GM23338 (cell line): ENCODE measurements at regions not wholly inside any gene's neighbourhood (a gene's known extent, or its start where the extent isn't known, plus 50 kb on each side); places are given as distances from the start of the nearest gene placed in this dataset.

ENCODE experiments used
- ETS1 ChIP-seq: IDR thresholded peaks from 2 replicates; pipeline ENCODE4 v1.6.1; 2016; ENCODE audit warnings: antibody characterized with exemption
- EZH2 ChIP-seq: fragments of 200-600 bp; sonication (generic); IDR thresholded peaks from one replicate; pipeline ENCODE4 v1.8.0; 2017; ENCODE audit warnings: antibody characterized with exemption, mild to moderate bottlenecking, low read depth; ENCODE audit not compliant: unreplicated experiment
- EZH2phosphoT487 ChIP-seq: fragments of 200-600 bp; sonication (generic); IDR thresholded peaks from one replicate; pipeline ENCODE4 v1.8.1; 2018; ENCODE audit warnings: antibody characterized with exemption; ENCODE audit not compliant: unreplicated experiment
- JUNB ChIP-seq: IDR thresholded peaks from one replicate; pipeline ENCODE4 v1.6.1; 2016; ENCODE audit warnings: antibody characterized with exemption; ENCODE audit not compliant: unreplicated experiment
- NANOG ChIP-seq: IDR thresholded peaks from 2 replicates; pipeline ENCODE4 v1.6.1; 2016; ENCODE audit warnings: antibody characterized with exemption, borderline replicate concordance
- REST ChIP-seq: IDR thresholded peaks from one replicate; pipeline ENCODE4 v1.6.1; 2018; ENCODE audit warnings: antibody characterized with exemption; ENCODE audit not compliant: unreplicated experiment
- ZNF114 ChIP-seq: fragments of 250-450 bp; sonication (Bioruptor Pico); IDR thresholded peaks from 2 replicates; pipeline ENCODE4 v1.5.0; 2020; ENCODE audit warnings: mild to moderate bottlenecking, moderate library complexity
- TF ChIP-seq, protein P1 (sequence below): fragments of 250-450 bp; sonication (Bioruptor Pico); IDR thresholded peaks from 2 replicates; pipeline ENCODE4 v1.5.0; 2020; ENCODE audit warnings: mild to moderate bottlenecking, moderate library complexity

DNA sequence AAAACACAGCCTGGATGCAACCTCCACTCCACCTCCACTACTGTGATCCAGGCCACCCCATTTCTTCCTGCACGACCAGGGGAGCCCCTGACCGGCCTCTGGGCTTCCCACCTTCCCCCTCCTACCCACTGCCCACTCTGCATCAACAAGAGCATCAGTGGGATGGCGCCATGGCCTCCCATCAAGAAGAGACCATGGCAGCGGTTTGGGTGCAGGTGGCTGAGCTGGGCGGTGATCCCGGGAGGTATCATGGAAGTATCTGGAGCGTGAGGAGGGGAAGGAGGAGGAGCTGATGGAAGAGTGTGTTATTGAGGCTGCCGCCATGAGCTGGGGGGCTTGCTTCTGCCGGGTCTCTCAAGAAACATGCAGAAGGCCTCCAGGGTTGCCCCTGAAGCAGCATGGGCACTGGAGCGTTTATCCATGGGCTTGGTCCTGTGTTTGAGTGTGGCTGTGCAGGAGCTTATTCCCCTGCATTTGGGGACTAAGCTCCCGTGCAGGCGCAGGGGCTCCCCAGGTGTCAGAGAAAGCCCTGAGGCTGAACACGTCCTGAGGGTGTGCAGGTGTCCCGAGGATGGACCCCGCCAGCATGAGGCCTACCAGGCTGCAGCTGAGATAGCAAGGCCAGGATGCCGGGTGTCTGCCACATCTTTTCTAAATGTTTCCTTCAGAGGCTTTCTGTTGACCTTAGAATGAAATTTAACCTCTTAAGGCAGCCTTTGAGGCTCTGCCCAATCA is 99.2 kb upstream of the PCBD1 start (continued):
- TF ChIP-seq, protein P1, sequence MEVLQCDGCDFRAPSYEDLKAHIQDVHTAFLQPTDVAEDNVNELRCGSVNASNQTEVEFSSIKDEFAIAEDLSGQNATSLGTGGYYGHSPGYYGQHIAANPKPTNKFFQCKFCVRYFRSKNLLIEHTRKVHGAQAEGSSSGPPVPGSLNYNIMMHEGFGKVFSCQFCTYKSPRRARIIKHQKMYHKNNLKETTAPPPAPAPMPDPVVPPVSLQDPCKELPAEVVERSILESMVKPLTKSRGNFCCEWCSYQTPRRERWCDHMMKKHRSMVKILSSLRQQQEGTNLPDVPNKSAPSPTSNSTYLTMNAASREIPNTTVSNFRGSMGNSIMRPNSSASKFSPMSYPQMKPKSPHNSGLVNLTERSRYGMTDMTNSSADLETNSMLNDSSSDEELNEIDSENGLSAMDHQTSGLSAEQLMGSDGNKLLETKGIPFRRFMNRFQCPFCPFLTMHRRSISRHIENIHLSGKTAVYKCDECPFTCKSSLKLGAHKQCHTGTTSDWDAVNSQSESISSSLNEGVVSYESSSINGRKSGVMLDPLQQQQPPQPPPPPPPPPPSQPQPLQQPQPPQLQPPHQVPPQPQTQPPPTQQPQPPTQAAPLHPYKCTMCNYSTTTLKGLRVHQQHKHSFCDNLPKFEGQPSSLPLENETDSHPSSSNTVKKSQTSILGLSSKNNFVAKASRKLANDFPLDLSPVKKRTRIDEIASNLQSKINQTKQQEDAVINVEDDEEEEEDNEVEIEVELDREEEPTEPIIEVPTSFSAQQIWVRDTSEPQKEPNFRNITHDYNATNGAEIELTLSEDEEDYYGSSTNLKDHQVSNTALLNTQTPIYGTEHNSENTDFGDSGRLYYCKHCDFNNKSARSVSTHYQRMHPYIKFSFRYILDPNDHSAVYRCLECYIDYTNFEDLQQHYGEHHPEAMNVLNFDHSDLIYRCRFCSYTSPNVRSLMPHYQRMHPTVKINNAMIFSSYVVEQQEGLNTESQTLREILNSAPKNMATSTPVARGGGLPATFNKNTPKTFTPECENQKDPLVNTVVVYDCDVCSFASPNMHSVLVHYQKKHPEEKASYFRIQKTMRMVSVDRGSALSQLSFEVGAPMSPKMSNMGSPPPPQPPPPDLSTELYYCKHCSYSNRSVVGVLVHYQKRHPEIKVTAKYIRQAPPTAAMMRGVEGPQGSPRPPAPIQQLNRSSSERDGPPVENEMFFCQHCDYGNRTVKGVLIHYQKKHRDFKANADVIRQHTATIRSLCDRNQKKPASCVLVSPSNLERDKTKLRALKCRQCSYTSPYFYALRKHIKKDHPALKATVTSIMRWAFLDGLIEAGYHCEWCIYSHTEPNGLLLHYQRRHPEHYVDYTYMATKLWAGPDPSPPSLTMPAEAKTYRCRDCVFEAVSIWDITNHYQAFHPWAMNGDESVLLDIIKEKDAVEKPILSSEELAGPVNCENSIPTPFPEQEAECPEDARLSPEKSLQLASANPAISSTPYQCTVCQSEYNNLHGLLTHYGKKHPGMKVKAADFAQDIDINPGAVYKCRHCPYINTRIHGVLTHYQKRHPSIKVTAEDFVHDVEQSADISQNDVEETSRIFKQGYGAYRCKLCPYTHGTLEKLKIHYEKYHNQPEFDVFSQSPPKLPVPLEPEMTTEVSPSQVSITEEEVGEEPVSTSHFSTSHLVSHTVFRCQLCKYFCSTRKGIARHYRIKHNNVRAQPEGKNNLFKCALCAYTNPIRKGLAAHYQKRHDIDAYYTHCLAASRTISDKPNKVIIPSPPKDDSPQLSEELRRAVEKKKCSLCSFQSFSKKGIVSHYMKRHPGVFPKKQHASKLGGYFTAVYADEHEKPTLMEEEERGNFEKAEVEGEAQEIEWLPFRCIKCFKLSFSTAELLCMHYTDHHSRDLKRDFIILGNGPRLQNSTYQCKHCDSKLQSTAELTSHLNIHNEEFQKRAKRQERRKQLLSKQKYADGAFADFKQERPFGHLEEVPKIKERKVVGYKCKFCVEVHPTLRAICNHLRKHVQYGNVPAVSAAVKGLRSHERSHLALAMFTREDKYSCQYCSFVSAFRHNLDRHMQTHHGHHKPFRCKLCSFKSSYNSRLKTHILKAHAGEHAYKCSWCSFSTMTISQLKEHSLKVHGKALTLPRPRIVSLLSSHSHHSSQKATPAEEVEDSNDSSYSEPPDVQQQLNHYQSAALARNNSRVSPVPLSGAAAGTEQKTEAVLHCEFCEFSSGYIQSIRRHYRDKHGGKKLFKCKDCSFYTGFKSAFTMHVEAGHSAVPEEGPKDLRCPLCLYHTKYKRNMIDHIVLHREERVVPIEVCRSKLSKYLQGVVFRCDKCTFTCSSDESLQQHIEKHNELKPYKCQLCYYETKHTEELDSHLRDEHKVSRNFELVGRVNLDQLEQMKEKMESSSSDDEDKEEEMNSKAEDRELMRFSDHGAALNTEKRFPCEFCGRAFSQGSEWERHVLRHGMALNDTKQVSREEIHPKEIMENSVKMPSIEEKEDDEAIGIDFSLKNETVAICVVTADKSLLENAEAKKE (CRISPR knock-in tag) = no peak
- TF ChIP-seq EZH2 = no peak
- TF ChIP-seq ZNF114 (CRISPR knock-in tag) = no peak
- TF ChIP-seq NANOG = no peak
- no peak for TF ChIP-seq REST
- TF ChIP-seq ETS1 = no peak
- TF ChIP-seq JUNB = no peak
- no peak for TF ChIP-seq EZH2phosphoT487
